ENCODE measurements at regions not wholly inside any gene's neighbourhood (a gene's known extent, or its start where the extent isn't known, plus 50 kb on each side); places are given as distances from the start of the nearest gene placed in this dataset.

- Histone ChIP-seq H3K27me3 (ENCODE audit: control insufficient read depth in 1 of 2, insufficient read depth in 1 of 2, low read length in 2 of 2) (no peaks in the 10 kb centered on the region), H2AFZ (ENCODE audit: low read depth, low read length) (no peak overlapping the region), H4K91ac (ENCODE audit: low read length) (no peak overlapping the region), H3K14ac (ENCODE audit: low read length in 2 of 2) (no peak overlapping the region), H2BK120ac (ENCODE audit: low read depth, low read length) (no peak overlapping the region), H3K4me3 (ENCODE audit: insufficient read depth in 1 of 2, low read depth in 1 of 2, low read length in 2 of 2) (no peak overlapping the region), H3K36me3 (ENCODE audit: control insufficient read depth in 1 of 2, insufficient read depth in 2 of 2, low read depth in 1 of 2, low read length in 2 of 2) (no peaks in the 10 kb centered on the region), H3K23ac (ENCODE audit: low read length in 2 of 2) (no peak overlapping the region), H2AK5ac (ENCODE audit: low read length, severe bottlenecking) (no peak overlapping the region), H3K79me1 (replicated peaks; ENCODE audit: low read length, poor library complexity, severe bottlenecking) (no peaks in the 10 kb centered on the region), H3K9me3 (ENCODE audit: control insufficient read depth, low read length) (no peaks in the 10 kb centered on the region), H3K4ac (ENCODE audit: low read depth in 1 of 2, low read length in 2 of 2) (no peak overlapping the region), H2BK15ac (ENCODE audit: low read depth, poor library complexity, severe bottlenecking) (no peak overlapping the region), H2BK5ac (ENCODE audit: low read depth, low read length, poor library complexity, severe bottlenecking) (no peak overlapping the region), H2BK12ac (ENCODE audit: low read length in 2 of 2) (no peak overlapping the region), H3K27ac (ENCODE audit: low read length, poor library complexity, severe bottlenecking) (no peak overlapping the region), H3K9ac (ENCODE audit: low read length) (no peak overlapping the region), H3K18ac (ENCODE audit: low read depth in 1 of 2, low read length in 2 of 2) (no peak overlapping the region), H4K8ac (ENCODE audit: low read length) (no peak overlapping the region), H3K4me1 (ENCODE audit: control insufficient read depth, insufficient read depth, low read depth, low read length) (peaks cover 4% of the 10 kb centered on the region), H3K4me2 (ENCODE audit: low read length, poor library complexity, severe bottlenecking) (no peak overlapping the region)
- no peak for DNase-seq
- 82% methylated on average over 9 of the region's 9 CpGs for WGBS
Measured at GRCh38 chr2:220057916-220058315, 430.5 kb downstream of the SLC4A3 start.

DNA sequence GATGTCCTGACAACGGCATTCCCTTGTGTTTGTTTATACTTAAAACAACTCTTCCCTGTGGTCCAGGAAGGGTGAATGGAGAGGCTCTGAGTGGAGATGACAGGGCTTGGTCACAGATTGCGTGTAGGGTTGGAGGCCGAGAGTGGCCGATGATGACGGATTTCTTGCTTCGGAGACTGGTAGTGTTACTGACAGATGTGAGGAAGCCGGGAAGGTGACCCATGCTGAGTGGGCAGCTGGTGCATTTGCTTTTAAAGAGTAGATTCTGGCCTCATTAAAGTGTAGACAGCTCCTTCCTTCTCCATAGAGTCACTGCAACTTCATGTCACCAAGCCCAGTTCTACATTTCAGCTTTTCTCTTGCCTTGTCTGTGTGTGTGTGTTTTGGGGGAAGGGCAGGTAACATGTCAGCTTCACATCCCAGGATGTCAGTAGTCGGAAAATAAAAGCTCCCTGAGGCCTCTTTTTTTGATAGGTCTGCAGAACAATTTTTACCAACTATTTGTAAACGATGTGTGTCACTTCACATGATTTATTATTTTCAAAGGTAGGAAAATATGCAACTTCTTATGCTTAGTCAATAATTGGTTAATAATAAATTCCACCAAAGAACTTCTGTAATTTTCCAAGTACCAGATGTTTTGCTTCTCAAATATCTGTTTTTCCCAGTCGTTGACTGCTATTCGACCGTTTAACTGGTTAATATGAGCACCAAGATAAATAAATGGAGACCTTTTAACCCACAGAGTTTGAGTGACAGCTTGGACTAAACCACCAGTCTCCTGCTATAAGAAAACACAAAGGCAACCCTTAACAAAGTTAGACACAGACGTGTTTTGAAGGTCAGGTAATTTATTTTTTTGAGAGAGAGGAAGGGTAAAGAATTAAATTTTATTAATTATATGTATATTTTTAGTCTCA lies 436.9 kb downstream of the SLC4A3 start:
- WGBS, result 43% methylated on average over 10 of the region's 13 CpGs
- no peak overlapping the region for H4K8ac ChIP-seq (ENCODE audit: low read length)
- H3K9me3 ChIP-seq (ENCODE audit: control insufficient read depth, low read length), result no peaks in the 10 kb centered on the region
- H3K23ac ChIP-seq (ENCODE audit: low read length in 2 of 2), result no peak overlapping the region
- H3K4ac ChIP-seq (ENCODE audit: low read depth in 1 of 2, low read length in 2 of 2), result no peak overlapping the region
- H2BK15ac ChIP-seq (ENCODE audit: low read depth, poor library complexity, severe bottlenecking), result no peak overlapping the region
- H3K4me1 ChIP-seq (ENCODE audit: control insufficient read depth, insufficient read depth, low read depth, low read length), result peaks cover 10% of the 10 kb centered on the region
- no peak overlapping the region for H3K18ac ChIP-seq (ENCODE audit: low read depth in 1 of 2, low read length in 2 of 2)
- H2BK120ac ChIP-seq (ENCODE audit: low read depth, low read length), result no peak overlapping the region
- H3K4me2 ChIP-seq (ENCODE audit: low read length, poor library complexity, severe bottlenecking), result peak overlapping the region; percentile 10
- H4K91ac ChIP-seq (ENCODE audit: low read length), result no peak overlapping the region
- no peaks in the 10 kb centered on the region for H3K36me3 ChIP-seq (ENCODE audit: control insufficient read depth in 1 of 2, insufficient read depth in 2 of 2, low read depth in 1 of 2, low read length in 2 of 2)
- no peak overlapping the region for H2BK12ac ChIP-seq (ENCODE audit: low read length in 2 of 2)
- peak; percentile 20 for DNase-seq
- no peak overlapping the region for H2AFZ ChIP-seq (ENCODE audit: low read depth, low read length)
- H3K27me3 ChIP-seq (ENCODE audit: control insufficient read depth in 1 of 2, insufficient read depth in 1 of 2, low read length in 2 of 2), result no peaks in the 10 kb centered on the region
- H3K79me1 ChIP-seq (replicated peaks; ENCODE audit: low read length, poor library complexity, severe bottlenecking), result no peaks in the 10 kb centered on the region
- H2AK5ac ChIP-seq (ENCODE audit: low read length, severe bottlenecking), result peak overlapping the region; percentile 65
- no peak overlapping the region for H3K9ac ChIP-seq (ENCODE audit: low read length)
- no peak overlapping the region for H3K14ac ChIP-seq (ENCODE audit: low read length in 2 of 2)
- H3K27ac ChIP-seq (ENCODE audit: low read length, poor library complexity, severe bottlenecking), result peak overlapping the region; percentile 45
- H3K4me3 ChIP-seq (ENCODE audit: insufficient read depth in 1 of 2, low read depth in 1 of 2, low read length in 2 of 2), result no peak overlapping the region
- H2BK5ac ChIP-seq (ENCODE audit: low read depth, low read length, poor library complexity, severe bottlenecking), result no peak overlapping the region

DNA sequence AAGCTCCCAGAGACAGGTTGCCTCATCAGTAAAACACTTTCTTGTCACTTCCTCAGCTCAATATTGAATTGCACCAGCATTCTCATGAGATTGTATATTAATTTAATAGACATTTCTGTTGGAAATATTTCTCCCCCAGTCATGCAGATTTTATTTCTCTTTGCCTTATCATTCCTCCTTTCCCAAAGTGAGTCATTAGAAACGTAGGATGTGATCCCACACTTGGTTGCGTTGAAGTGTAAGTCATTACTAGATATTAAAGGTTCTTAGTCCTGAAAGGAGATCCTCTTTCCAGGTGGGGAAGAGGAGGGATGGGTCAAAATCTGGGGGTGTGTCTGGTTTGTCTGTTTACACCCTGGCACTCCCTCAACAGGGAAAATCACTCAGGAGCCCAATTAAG lies 438.2 kb downstream of the SLC4A3 start:
- Histone ChIP-seq H2AFZ (ENCODE audit: low read depth, low read length) (no peak overlapping the region), H3K4me2 (ENCODE audit: low read length, poor library complexity, severe bottlenecking) (no peak overlapping the region), H3K4me1 (ENCODE audit: control insufficient read depth, insufficient read depth, low read depth, low read length) (peaks cover 10% of the 10 kb centered on the region), H3K27ac (ENCODE audit: low read length, poor library complexity, severe bottlenecking) (no peak overlapping the region), H2BK120ac (ENCODE audit: low read depth, low read length) (no peak overlapping the region), H4K91ac (ENCODE audit: low read length) (no peak overlapping the region), H3K79me1 (replicated peaks; ENCODE audit: low read length, poor library complexity, severe bottlenecking) (no peaks in the 10 kb centered on the region), H4K8ac (ENCODE audit: low read length) (no peak overlapping the region), H3K18ac (ENCODE audit: low read depth in 1 of 2, low read length in 2 of 2) (no peak overlapping the region), H2AK5ac (ENCODE audit: low read length, severe bottlenecking) (no peak overlapping the region), H2BK5ac (ENCODE audit: low read depth, low read length, poor library complexity, severe bottlenecking) (no peak overlapping the region), H3K9ac (ENCODE audit: low read length) (peak overlapping the region; percentile 3), H3K23ac (ENCODE audit: low read length in 2 of 2) (no peak overlapping the region), H3K9me3 (ENCODE audit: control insufficient read depth, low read length) (no peaks in the 10 kb centered on the region), H3K27me3 (ENCODE audit: control insufficient read depth in 1 of 2, insufficient read depth in 1 of 2, low read length in 2 of 2) (no peaks in the 10 kb centered on the region), H2BK12ac (ENCODE audit: low read length in 2 of 2) (no peak overlapping the region), H3K14ac (ENCODE audit: low read length in 2 of 2) (no peak overlapping the region), H2BK15ac (ENCODE audit: low read depth, poor library complexity, severe bottlenecking) (no peak overlapping the region), H3K4ac (ENCODE audit: low read depth in 1 of 2, low read length in 2 of 2) (no peak overlapping the region), H3K36me3 (ENCODE audit: control insufficient read depth in 1 of 2, insufficient read depth in 2 of 2, low read depth in 1 of 2, low read length in 2 of 2) (no peaks in the 10 kb centered on the region), H3K4me3 (ENCODE audit: insufficient read depth in 1 of 2, low read depth in 1 of 2, low read length in 2 of 2) (no peak overlapping the region)
- WGBS, result 100% methylated on average over 1 of the region's 2 CpGs
- no peak for DNase-seq

DNA sequence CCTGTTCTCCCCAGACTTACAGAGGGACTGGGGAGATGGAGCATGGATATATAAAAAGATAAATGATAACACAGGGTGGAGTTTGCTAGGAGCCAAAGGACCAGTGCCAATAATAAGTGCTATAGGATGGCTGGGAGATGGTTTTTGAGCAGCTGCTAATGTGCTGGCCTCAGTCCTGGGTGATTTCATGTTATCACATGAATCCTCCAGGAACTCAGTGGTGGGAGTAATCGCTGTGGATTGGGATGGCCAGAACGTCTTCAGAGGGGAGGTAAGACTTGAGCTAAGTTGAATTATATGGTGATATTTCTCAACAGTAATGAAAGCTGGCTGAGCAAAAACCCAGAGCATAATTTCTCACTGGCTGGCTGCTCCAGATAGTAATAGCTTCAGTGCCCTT lies 441.4 kb downstream of the SLC4A3 start:
- Histone ChIP-seq H2BK12ac (ENCODE audit: low read length in 2 of 2) (no peak overlapping the region), H3K4me2 (ENCODE audit: low read length, poor library complexity, severe bottlenecking) (no peak overlapping the region), H3K27me3 (ENCODE audit: control insufficient read depth in 1 of 2, insufficient read depth in 1 of 2, low read length in 2 of 2) (no peaks in the 10 kb centered on the region), H3K4me1 (ENCODE audit: control insufficient read depth, insufficient read depth, low read depth, low read length) (peaks cover 11% of the 10 kb centered on the region), H3K9me3 (ENCODE audit: control insufficient read depth, low read length) (no peaks in the 10 kb centered on the region), H3K36me3 (ENCODE audit: control insufficient read depth in 1 of 2, insufficient read depth in 2 of 2, low read depth in 1 of 2, low read length in 2 of 2) (no peaks in the 10 kb centered on the region), H4K8ac (ENCODE audit: low read length) (no peak overlapping the region), H2BK5ac (ENCODE audit: low read depth, low read length, poor library complexity, severe bottlenecking) (no peak overlapping the region), H3K23ac (ENCODE audit: low read length in 2 of 2) (no peak overlapping the region), H2BK120ac (ENCODE audit: low read depth, low read length) (no peak overlapping the region), H3K27ac (ENCODE audit: low read length, poor library complexity, severe bottlenecking) (no peak overlapping the region), H2BK15ac (ENCODE audit: low read depth, poor library complexity, severe bottlenecking) (no peak overlapping the region), H2AFZ (ENCODE audit: low read depth, low read length) (no peak overlapping the region), H4K91ac (ENCODE audit: low read length) (no peak overlapping the region), H3K14ac (ENCODE audit: low read length in 2 of 2) (no peak overlapping the region), H2AK5ac (ENCODE audit: low read length, severe bottlenecking) (no peak overlapping the region), H3K4ac (ENCODE audit: low read depth in 1 of 2, low read length in 2 of 2) (no peak overlapping the region), H3K79me1 (replicated peaks; ENCODE audit: low read length, poor library complexity, severe bottlenecking) (no peaks in the 10 kb centered on the region), H3K9ac (ENCODE audit: low read length) (peak overlapping the region; percentile 48), H3K4me3 (ENCODE audit: insufficient read depth in 1 of 2, low read depth in 1 of 2, low read length in 2 of 2) (no peak overlapping the region), H3K18ac (ENCODE audit: low read depth in 1 of 2, low read length in 2 of 2) (no peak overlapping the region)
- no peak for DNase-seq
- WGBS, result 79% methylated on average over 2 of the region's 2 CpGs

Data from mesenchymal stem cell (in vitro differentiated cells and primary cell).